Fibroblast of lung (primary cell): ENCODE measurements at regions not wholly inside any gene's neighbourhood (a gene's known extent, or its start where the extent isn't known, plus 50 kb on each side); places are given as distances from the start of the nearest gene placed in this dataset.
A peak's percentile ranks its signal among the peaks of the same experiment; 100 is the strongest.

Experiments
- DNase-seq, 2 donors: peaks; one replicate each; pipeline versions ENCODE4 v3.0.0 to v3.0.0-alpha.2; 2010; ENCODE audit warnings: low read depth in 2 of 2
- H2AFZ ChIP-seq: 2 replicates; pipeline ENCODE4 v1.5.1; 2012; ENCODE audit warnings: low read length, control low read depth, inconsistent platforms
- H3K27ac ChIP-seq: 2 replicates; pipeline ENCODE4 v1.5.1; 2011; ENCODE audit warnings: low read length, control low read depth; ENCODE audit not compliant: insufficient read depth
- H3K27me3 ChIP-seq: 2 replicates; pipeline ENCODE4 v1.5.1; 2011; ENCODE audit warnings: mild to moderate bottlenecking, low read length; ENCODE audit not compliant: control insufficient read depth, insufficient read depth
- H3K36me3 ChIP-seq: 2 replicates; pipeline ENCODE4 v1.5.1; 2011; ENCODE audit warnings: low read length; ENCODE audit not compliant: control insufficient read depth, insufficient read depth
- H3K4me1 ChIP-seq: 2 replicates; pipeline ENCODE4 v1.5.1; 2011; ENCODE audit warnings: low read length; ENCODE audit not compliant: control insufficient read depth, insufficient read depth; ENCODE audit errors: extremely low read depth
- H3K4me2 ChIP-seq: 2 replicates; pipeline ENCODE4 v1.5.1; 2011; ENCODE audit warnings: low read length, control low read depth; ENCODE audit not compliant: insufficient read depth; ENCODE audit errors: extremely low read depth
- H3K4me3 ChIP-seq, 4 experiments: fragments of 200-600 bp in 1 of 4; sonication (generic) in 1 of 4; replicated peaks in 1 of 4; 2 replicates each; pipeline ENCODE4 v1.5.1; 2011 to 2016; ENCODE audit warnings: low read length in 4 of 4, low read depth in 3 of 4, mild to moderate bottlenecking in 3 of 4, control low read depth in 2 of 4, inconsistent platforms in 1 of 4, mixed read lengths in 1 of 4; ENCODE audit not compliant: insufficient read depth in 1 of 4; ENCODE audit errors: control extremely low read depth in 1 of 4
- H3K79me2 ChIP-seq: 2 replicates; pipeline ENCODE4 v1.5.1; 2012; ENCODE audit warnings: mild to moderate bottlenecking, low read length, inconsistent platforms; ENCODE audit not compliant: control insufficient read depth, insufficient read depth
- H3K9ac ChIP-seq: 2 replicates; pipeline ENCODE4 v1.5.1; 2011; ENCODE audit warnings: mild to moderate bottlenecking, low read length, control low read depth; ENCODE audit not compliant: insufficient read depth
- H3K9me3 ChIP-seq: 2 replicates; pipeline ENCODE4 v1.5.1; 2012; ENCODE audit warnings: low read depth, low read length; ENCODE audit not compliant: control insufficient read depth, insufficient read depth
- H4K20me1 ChIP-seq: 2 replicates; pipeline ENCODE4 v1.5.1; 2011; ENCODE audit warnings: low read length; ENCODE audit not compliant: control insufficient read depth, insufficient read depth; ENCODE audit errors: extremely low read depth
- CTCF ChIP-seq, 2 donors: IDR thresholded peaks in 1 of 2; conservative IDR thresholded peaks in 1 of 2; 1 replicate in 1 of 2; 2 replicates in 1 of 2; pipeline ENCODE4 v1.5.1; 2011 to 2012; ENCODE audit warnings: low read length in 2 of 2, control low read depth in 1 of 2, inconsistent platforms in 1 of 2, low read depth in 1 of 2, mild to moderate bottlenecking in 1 of 2
- EZH2 ChIP-seq: IDR thresholded peaks from 2 replicates; pipeline ENCODE4 v1.5.1; 2012; ENCODE audit warnings: low read length, control low read depth, mild to moderate bottlenecking; ENCODE audit errors: missing control alignments

- Histone ChIP-seq H3K4me3 (no peak overlapping the region), H3K9me3 (peaks cover 11% of the 10 kb centered on the region), H3K9ac (no peak overlapping the region), H3K27ac (no peak overlapping the region), H3K4me2 (no peak overlapping the region), H2AFZ (no peak overlapping the region), H3K27me3 (no peaks in the 10 kb centered on the region), H3K79me2 (no peaks in the 10 kb centered on the region), H3K36me3 (no peaks in the 10 kb centered on the region), H3K4me1 (no peaks in the 10 kb centered on the region), H4K20me1 (no peaks in the 10 kb centered on the region)
- DNase-seq: peak in 1 of 2 donors; percentile 15
- TF ChIP-seq EZH2 (no peak), CTCF (conservative IDR thresholded peaks at IDR 0.05 in 1 of 2, IDR thresholded peaks at IDR 0.05 in 1 of 2; ENCODE audit: low read depth in 1 of 2, low read length in 2 of 2) (no peak)
Observed at GRCh38 chr14:97185186-97185585, 388.0 kb downstream of the VRK1 start.

GRCh38 chr14:97187916-97188315 lies 390.7 kb downstream of the VRK1 start:
- no peak overlapping the region for H2AFZ ChIP-seq
- H3K9me3 ChIP-seq: no peaks in the 10 kb centered on the region
- no peak overlapping the region for H3K4me3 ChIP-seq
- no peak for DNase-seq
- TF ChIP-seq CTCF (conservative IDR thresholded peaks at IDR 0.05 in 1 of 2, IDR thresholded peaks at IDR 0.05 in 1 of 2; ENCODE audit: low read depth in 1 of 2, low read length in 2 of 2) (no peak), EZH2 (no peak)
- no peaks in the 10 kb centered on the region for H4K20me1 ChIP-seq
- no peaks in the 10 kb centered on the region for H3K79me2 ChIP-seq
- H3K9ac ChIP-seq: no peak overlapping the region
- no peaks in the 10 kb centered on the region for H3K36me3 ChIP-seq
- no peak overlapping the region for H3K27ac ChIP-seq
- no peaks in the 10 kb centered on the region for H3K27me3 ChIP-seq
- no peak overlapping the region for H3K4me2 ChIP-seq
- H3K4me1 ChIP-seq: no peaks in the 10 kb centered on the region

GRCh38 chr14:97196336-97196735 lies 399.2 kb downstream of the VRK1 start:
- no peaks in the 10 kb centered on the region for H3K79me2 ChIP-seq
- DNase-seq: no peak

More at GRCh38 chr14:97196336-97196735, 399.2 kb downstream of the VRK1 start:
- no peaks in the 10 kb centered on the region for H3K27me3 ChIP-seq
- H3K36me3 ChIP-seq: no peaks in the 10 kb centered on the region
- no peak overlapping the region for H3K4me3 ChIP-seq
- no peak overlapping the region for H3K27ac ChIP-seq
- H3K9ac ChIP-seq: no peak overlapping the region
- H4K20me1 ChIP-seq: no peaks in the 10 kb centered on the region
- no peak overlapping the region for H2AFZ ChIP-seq
- no peaks in the 10 kb centered on the region for H3K4me1 ChIP-seq
- H3K9me3 ChIP-seq: no peaks in the 10 kb centered on the region
- TF ChIP-seq EZH2 (no peak), CTCF (conservative IDR thresholded peaks at IDR 0.05 in 1 of 2, IDR thresholded peaks at IDR 0.05 in 1 of 2; ENCODE audit: low read depth in 1 of 2, low read length in 2 of 2) (no peak)
- no peak overlapping the region for H3K4me2 ChIP-seq
